ENCODE measurements at regions not wholly inside any gene's neighbourhood (a gene's known extent, or its start where the extent isn't known, plus 50 kb on each side); places are given as distances from the start of the nearest gene placed in this dataset.

GRCh38 chr3:55245351-55245750, 241.8 kb downstream of the WNT5A start:
- in situ Hi-C loops (cut with HindIII; ENCODE audit: low sequenced_read_pairs) = no loop called here

GRCh38 chr3:55244247-55244646, 242.9 kb downstream of the WNT5A start:
- in situ Hi-C loops (cut with HindIII; ENCODE audit: low sequenced_read_pairs) = no loop called here

GRCh38 chr3:55243678-55244077, 243.4 kb downstream of the WNT5A start:
- in situ Hi-C loops (cut with HindIII; ENCODE audit: low sequenced_read_pairs) = no loop called here

GRCh38 chr3:55242921-55243320, 244.2 kb downstream of the WNT5A start:
- in situ Hi-C loops (cut with HindIII; ENCODE audit: low sequenced_read_pairs) = no loop called here

GRCh38 chr3:55241098-55241497, 246.0 kb downstream of the WNT5A start:
- in situ Hi-C loops (cut with HindIII; ENCODE audit: low sequenced_read_pairs) = no loop called here

GRCh38 chr3:55235416-55235815, 251.7 kb downstream of the WNT5A start:
- in situ Hi-C loops (cut with HindIII; ENCODE audit: low sequenced_read_pairs) = no loop called here

GRCh38 chr3:55226696-55227095, 260.4 kb downstream of the WNT5A start:
- in situ Hi-C loops (cut with HindIII; ENCODE audit: low sequenced_read_pairs) = no loop called here

- in situ Hi-C loops (cut with HindIII; ENCODE audit: low sequenced_read_pairs) = no loop called here
Observed at GRCh38 chr3:55218577-55218976, 268.5 kb downstream of the WNT5A start.

GRCh38 chr3:55207744-55208143, 279.4 kb downstream of the WNT5A start:
- in situ Hi-C loops (cut with HindIII; ENCODE audit: low sequenced_read_pairs) = no loop called here

GRCh38 chr3:55205990-55206389, 278.1 kb upstream of the LRTM1 start:
- in situ Hi-C loops (cut with HindIII; ENCODE audit: low sequenced_read_pairs) = no loop called here

- in situ Hi-C loops (cut with HindIII; ENCODE audit: low sequenced_read_pairs) = no loop called here
Observed at GRCh38 chr3:55204417-55204816, 276.6 kb upstream of the LRTM1 start.

- in situ Hi-C loops (cut with HindIII; ENCODE audit: low sequenced_read_pairs) = no loop called here
Observed at GRCh38 chr3:55203546-55203945, 275.7 kb upstream of the LRTM1 start.

GRCh38 chr3:55203006-55203405, 275.1 kb upstream of the LRTM1 start:
- in situ Hi-C loops (cut with HindIII; ENCODE audit: low sequenced_read_pairs) = no loop called here

- in situ Hi-C loops (cut with HindIII; ENCODE audit: low sequenced_read_pairs) = no loop called here
Observed at GRCh38 chr3:55202326-55202725, 274.5 kb upstream of the LRTM1 start.

- in situ Hi-C loops (cut with HindIII; ENCODE audit: low sequenced_read_pairs) = no loop called here
Observed at GRCh38 chr3:55201779-55202178, 273.9 kb upstream of the LRTM1 start.

- in situ Hi-C loops (cut with HindIII; ENCODE audit: low sequenced_read_pairs) = no loop called here
Observed at GRCh38 chr3:55200906-55201305, 273.0 kb upstream of the LRTM1 start.

- in situ Hi-C loops (cut with HindIII; ENCODE audit: low sequenced_read_pairs) = loop anchor here (5.0 kb wide), 1 partner anchor 284 kb away; no protein-coding TSS in a partner anchor
Observed at GRCh38 chr3:55198554-55198953, 270.7 kb upstream of the LRTM1 start.

- in situ Hi-C loops (cut with HindIII; ENCODE audit: low sequenced_read_pairs) = loop anchor here (5.0 kb wide), 1 partner anchor 285 kb away; no protein-coding TSS in a partner anchor
Observed at GRCh38 chr3:55197021-55197420, 269.2 kb upstream of the LRTM1 start.

GRCh38 chr3:55196495-55196894, 268.6 kb upstream of the LRTM1 start:
- in situ Hi-C loops (cut with HindIII; ENCODE audit: low sequenced_read_pairs) = loop anchor here (5.0 kb wide), 1 partner anchor 286 kb away; no protein-coding TSS in a partner anchor

GRCh38 chr3:55194376-55194775, 266.5 kb upstream of the LRTM1 start:
- in situ Hi-C loops (cut with HindIII; ENCODE audit: low sequenced_read_pairs) = no loop called here

- in situ Hi-C loops (cut with HindIII; ENCODE audit: low sequenced_read_pairs) = no loop called here
Observed at GRCh38 chr3:55191911-55192775, 264.3 kb upstream of the LRTM1 start.

GRCh38 chr3:55190331-55190730, 262.5 kb upstream of the LRTM1 start:
- in situ Hi-C loops (cut with HindIII; ENCODE audit: low sequenced_read_pairs) = no loop called here
